SW 1271 (cell line): ENCODE measurements at regions not wholly inside any gene's neighbourhood (a gene's known extent, or its start where the extent isn't known, plus 50 kb on each side); places are given as distances from the start of the nearest gene placed in this dataset.

Experiments used
- DNase-seq, 2 experiments: peaks; one replicate each; lab custom pipeline; 2025; lab: John Stamatoyannopoulos, UW

GRCh38 chr13:29654843-29655547, 59.5 kb upstream of the SLC7A1 start:
- DNase-seq = no peak

- no peak for DNase-seq
Measured at GRCh38 chr13:29654384-29654783, 58.9 kb upstream of the SLC7A1 start.

DNA sequence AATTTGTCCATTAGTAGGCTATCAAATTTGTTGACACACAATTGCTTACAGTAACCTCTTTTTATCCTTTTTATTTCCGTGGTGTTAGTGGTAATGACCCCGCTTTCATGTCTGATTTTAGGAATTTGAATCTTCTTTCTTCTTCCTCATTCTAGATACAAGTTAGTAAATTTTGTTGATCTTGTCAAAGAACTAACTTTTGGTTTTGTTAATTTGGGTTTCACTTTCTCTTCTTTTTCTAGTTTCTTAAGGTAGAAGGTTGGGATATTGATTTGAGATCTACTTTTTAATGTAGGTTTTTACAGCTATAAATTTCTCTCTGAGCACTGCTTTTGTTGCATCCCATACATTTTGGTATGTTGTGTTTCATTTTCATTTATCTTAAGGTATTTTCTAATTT, 53.3 kb upstream of the SLC7A1 start:
- no peak for DNase-seq
